Gastrocnemius medialis (tissue), 4 donors: ENCODE measurements at regions not wholly inside any gene's neighbourhood (a gene's known extent, or its start where the extent isn't known, plus 50 kb on each side); places are given as distances from the start of the nearest gene placed in this dataset.

Experiments
- ATAC-seq, 2 donors: fragments of 150-250 bp; one replicate each; pipeline ENCODE4 v1.9.1; 2016
- DNase-seq, 2 donors: peaks; one replicate each; pipeline ENCODE4 v3.0.0-alpha.2; 2019
- H3K27ac ChIP-seq, 4 donors: fragments of 200-600 bp; sonication (generic); 1 replicate in 1 of 4; 2 replicates in 3 of 4; pipeline ENCODE4 v1.5.1; 2016 to 2018; ENCODE audit warnings: mild to moderate bottlenecking in 2 of 4, moderate library complexity in 1 of 4
- H3K27me3 ChIP-seq, 3 donors: fragments of 200-600 bp; sonication (generic) in 2 of 3; 1 replicate in 1 of 3; 2 replicates in 2 of 3; pipeline versions ENCODE4 v1.5.1 to v1.6.0; 2016 to 2019; ENCODE audit warnings: mild to moderate bottlenecking in 1 of 3, moderate library complexity in 1 of 3
- H3K36me3 ChIP-seq, 2 donors: fragments of 200-600 bp; sonication (generic) in 1 of 2; one replicate each; pipeline ENCODE4 v1.5.1; 2017 to 2018
- H3K4me1 ChIP-seq, 2 donors: fragments of 200-600 bp; sonication (generic) in 1 of 2; one replicate each; pipeline ENCODE4 v1.5.1; 2016 to 2017; ENCODE audit warnings: mild to moderate bottlenecking in 2 of 2
- H3K4me3 ChIP-seq, 4 donors: fragments of 200-600 bp; sonication (generic) in 3 of 4; 1 replicate in 1 of 4; 2 replicates in 3 of 4; pipeline ENCODE4 v1.5.1; 2016 to 2019; ENCODE audit warnings: mild to moderate bottlenecking in 2 of 4
- H3K9me3 ChIP-seq, 3 donors: fragments of 200-600 bp; sonication (generic) in 2 of 3; 1 replicate in 1 of 3; 2 replicates in 2 of 3; pipeline ENCODE4 v1.5.1; 2016 to 2019
- POLR2A ChIP-seq, 2 donors: fragments of 450-650 bp; IDR thresholded peaks; one replicate each; pipeline ENCODE4 v1.6.1; 2017; ENCODE audit warnings: antibody characterized with exemption in 2 of 2, mild to moderate bottlenecking in 2 of 2, moderate library complexity in 2 of 2
- in situ Hi-C, 4 donors: fragments of 200-750 bp; cut with MboI; loops; one replicate each; pipeline versions ENCODE4 v1.15.0 to v1.8.0; 2017; ENCODE audit warnings: low sequenced_read_pairs in 4 of 4
- intact Hi-C: fragments of 100-400 bp; cut with DNase I; formaldehyde crosslinking; loops from one replicate; pipeline ENCODE4 v1.15.1; 2023; ENCODE audit warnings: low total_unique reads
- TF ChIP-seq, protein P1 (sequence below), 5 experiments: fragments of 450-650 bp in 3 of 5; fragments of 200-600 bp in 2 of 5; sonication (generic) in 2 of 5; IDR thresholded peaks in 4 of 5; conservative IDR thresholded peaks in 1 of 5; 1 replicate in 4 of 5; 2 replicates in 1 of 5; pipeline ENCODE4 v1.5.1; 2016 to 2019; ENCODE audit warnings: antibody characterized with exemption in 5 of 5, mild to moderate bottlenecking in 3 of 5, moderate library complexity in 3 of 5

- DNase-seq: no peak
- in situ Hi-C loops (loop anchor here in 3 of 4 donors (25.0 kb wide), 1 partner anchor 907 kb away; no protein-coding TSS in a partner anchor), intact Hi-C loops (loop anchor here (5.0 to 10.0 kb wide), 3 partner anchors 239 to 912 kb away; no protein-coding TSS in a partner anchor)
- no peak overlapping the region for H3K27ac ChIP-seq
- no peaks in the 10 kb centered on the region for H3K36me3 ChIP-seq
- no peak for ATAC-seq
- TF ChIP-seq, protein P1, sequence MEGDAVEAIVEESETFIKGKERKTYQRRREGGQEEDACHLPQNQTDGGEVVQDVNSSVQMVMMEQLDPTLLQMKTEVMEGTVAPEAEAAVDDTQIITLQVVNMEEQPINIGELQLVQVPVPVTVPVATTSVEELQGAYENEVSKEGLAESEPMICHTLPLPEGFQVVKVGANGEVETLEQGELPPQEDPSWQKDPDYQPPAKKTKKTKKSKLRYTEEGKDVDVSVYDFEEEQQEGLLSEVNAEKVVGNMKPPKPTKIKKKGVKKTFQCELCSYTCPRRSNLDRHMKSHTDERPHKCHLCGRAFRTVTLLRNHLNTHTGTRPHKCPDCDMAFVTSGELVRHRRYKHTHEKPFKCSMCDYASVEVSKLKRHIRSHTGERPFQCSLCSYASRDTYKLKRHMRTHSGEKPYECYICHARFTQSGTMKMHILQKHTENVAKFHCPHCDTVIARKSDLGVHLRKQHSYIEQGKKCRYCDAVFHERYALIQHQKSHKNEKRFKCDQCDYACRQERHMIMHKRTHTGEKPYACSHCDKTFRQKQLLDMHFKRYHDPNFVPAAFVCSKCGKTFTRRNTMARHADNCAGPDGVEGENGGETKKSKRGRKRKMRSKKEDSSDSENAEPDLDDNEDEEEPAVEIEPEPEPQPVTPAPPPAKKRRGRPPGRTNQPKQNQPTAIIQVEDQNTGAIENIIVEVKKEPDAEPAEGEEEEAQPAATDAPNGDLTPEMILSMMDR (IDR thresholded peaks at IDR 0.05 in 4 of 5, conservative IDR thresholded peaks at IDR 0.05 in 1 of 5): no peak
- TF ChIP-seq POLR2A (IDR thresholded peaks at IDR 0.05): no peak
- H3K27me3 ChIP-seq: peaks cover 0 to 3% (median 0%) of the 10 kb centered on the region in 3 donors
- no peak overlapping the region for H3K4me3 ChIP-seq
- H3K9me3 ChIP-seq: no peaks in the 10 kb centered on the region
- peaks cover 0 to 4% of the 10 kb centered on the region in 2 donors for H3K4me1 ChIP-seq
Measured at GRCh38 chr13:31043957-31044356, 111.5 kb downstream of the TEX26 start.

DNA sequence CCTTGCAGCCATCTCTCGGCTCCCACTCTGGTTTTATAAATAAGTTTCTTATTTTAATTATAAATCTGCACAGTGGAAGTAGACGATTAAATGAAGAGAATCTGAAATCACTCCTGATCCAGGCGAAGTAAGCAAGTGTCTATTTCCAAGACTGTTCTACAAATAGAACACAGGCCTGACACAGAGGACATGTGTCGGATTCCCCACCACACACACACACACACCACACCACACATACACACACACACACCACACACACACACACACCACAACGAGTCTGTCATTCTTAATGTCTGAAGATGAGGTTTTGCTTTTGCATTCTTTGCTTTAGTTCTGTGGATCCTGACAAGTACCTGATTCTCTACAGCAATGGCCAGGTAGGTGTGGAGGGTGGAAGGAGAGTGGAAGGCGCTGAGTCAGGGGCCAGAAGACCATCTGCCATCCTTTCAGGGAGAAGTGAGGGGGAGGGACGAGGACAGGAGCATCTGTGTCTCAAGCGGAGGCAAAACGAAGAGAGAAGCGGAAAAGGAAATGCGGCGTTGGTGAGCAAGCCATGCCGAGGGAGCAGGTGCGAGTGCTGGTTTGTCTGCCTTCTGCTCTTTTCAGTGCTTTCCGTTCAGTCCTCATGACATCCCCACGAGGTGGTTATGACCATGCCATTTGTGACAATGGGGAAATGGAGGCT is 110.2 kb downstream of the TEX26 start:
- no peak for ATAC-seq
- in situ Hi-C loops: loop anchor here in 3 of 4 donors (25.0 kb wide), 1 partner anchor 905 kb away; no protein-coding TSS in a partner anchor
- peaks cover 0 to 4% of the 10 kb centered on the region in 2 donors for H3K4me1 ChIP-seq

GRCh38 chr13:31042049-31042448 is 109.6 kb downstream of the TEX26 start:
- H3K27me3 ChIP-seq: peaks cover 0 to under 1% (median 0%) of the 10 kb centered on the region in 3 donors
- no peaks in the 10 kb centered on the region for H3K36me3 ChIP-seq
- TF ChIP-seq, protein P1 (IDR thresholded peaks at IDR 0.05 in 4 of 5, conservative IDR thresholded peaks at IDR 0.05 in 1 of 5): no peak
- TF ChIP-seq POLR2A (IDR thresholded peaks at IDR 0.05): no peak
- H3K4me3 ChIP-seq: no peak overlapping the region
- ATAC-seq (no peak), DNase-seq (no peak)
- intact Hi-C loops: loop anchor here (5.0 to 10.0 kb wide), 3 partner anchors 237 to 910 kb away; no protein-coding TSS in a partner anchor
- no peaks in the 10 kb centered on the region for H3K9me3 ChIP-seq
- H3K27ac ChIP-seq: no peak overlapping the region
- peaks cover 0 to 4% of the 10 kb centered on the region in 2 donors for H3K4me1 ChIP-seq
- in situ Hi-C loops: loop anchor here in 3 of 4 donors (25.0 kb wide), 1 partner anchor 905 kb away; no protein-coding TSS in a partner anchor

More for the DNA sequence above, 110.2 kb downstream of the TEX26 start:
- no peak overlapping the region for H3K4me3 ChIP-seq
- H3K9me3 ChIP-seq: no peaks in the 10 kb centered on the region
- TF ChIP-seq, protein P1 (IDR thresholded peaks at IDR 0.05 in 4 of 5, conservative IDR thresholded peaks at IDR 0.05 in 1 of 5): no peak
- no peak for TF ChIP-seq POLR2A (IDR thresholded peaks at IDR 0.05)
- DNase-seq: no peak
- H3K27ac ChIP-seq: no peak overlapping the region
- H3K27me3 ChIP-seq: peaks cover 0 to 3% (median 0%) of the 10 kb centered on the region in 3 donors
- intact Hi-C loops: loop anchor here (5.0 to 10.0 kb wide), 3 partner anchors 238 to 910 kb away; no protein-coding TSS in a partner anchor
- no peaks in the 10 kb centered on the region for H3K36me3 ChIP-seq

DNA sequence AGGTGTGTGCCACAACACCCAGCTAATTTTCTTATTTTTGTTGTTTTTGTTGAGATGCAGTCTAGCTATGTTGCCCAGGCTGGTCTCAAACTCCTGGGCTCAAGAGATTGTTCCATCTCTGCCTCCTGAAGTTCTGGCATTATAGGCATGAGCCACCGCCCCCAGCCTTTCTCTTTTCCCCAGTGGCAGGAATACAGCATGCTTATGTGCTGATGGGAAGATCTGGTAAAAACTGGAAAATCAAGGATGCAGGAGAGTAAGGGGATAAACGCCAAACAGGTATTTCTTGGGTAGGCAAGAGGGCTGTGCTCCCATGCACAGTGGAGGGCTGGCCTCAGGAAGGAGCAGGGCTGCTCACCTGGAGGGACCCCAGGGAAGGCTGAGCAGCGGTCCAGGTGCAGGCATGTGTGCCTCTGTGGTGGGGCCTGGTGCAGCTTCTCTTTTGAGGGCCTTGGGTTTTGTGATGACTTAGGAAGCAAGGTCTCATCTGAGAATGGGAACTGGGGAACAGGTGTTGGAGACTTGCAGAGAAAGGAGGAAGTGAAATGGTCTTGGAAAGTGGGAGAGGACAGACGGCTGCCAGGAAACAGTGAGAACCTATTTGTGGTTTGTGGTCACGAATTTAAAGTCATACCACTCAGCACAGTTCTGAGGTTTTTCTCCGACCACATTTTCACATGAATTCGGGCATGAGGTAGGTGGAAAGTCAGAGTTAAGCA is 106.5 kb downstream of the TEX26 start:
- Histone ChIP-seq H3K27me3 (peaks cover 0 to 9% (median 6%) of the 10 kb centered on the region in 3 donors), H3K36me3 (no peaks in the 10 kb centered on the region), H3K27ac (no peak overlapping the region), H3K4me3 (no peak overlapping the region), H3K4me1 (no peaks in the 10 kb centered on the region), H3K9me3 (no peaks in the 10 kb centered on the region)
- no peak for ATAC-seq
- no peak for TF ChIP-seq POLR2A (IDR thresholded peaks at IDR 0.05)
- TF ChIP-seq, protein P1 (IDR thresholded peaks at IDR 0.05 in 4 of 5, conservative IDR thresholded peaks at IDR 0.05 in 1 of 5): no peak
- DNase-seq: no peak
- intact Hi-C loops: no loop called here
- in situ Hi-C loops: loop anchor here in 3 of 4 donors (25.0 kb wide), 1 partner anchor 902 kb away; no protein-coding TSS in a partner anchor
